Fibroblast of the aortic adventitia (primary cell): ENCODE measurements at regions not wholly inside any gene's neighbourhood (a gene's known extent, or its start where the extent isn't known, plus 50 kb on each side); places are given as distances from the start of the nearest gene placed in this dataset.

Source experiments
- DNase-seq: peaks from one replicate; pipeline ENCODE4 v3.0.0-alpha.2; 2010; ENCODE audit warnings: low read depth
- H3K4me3 ChIP-seq: 2 replicates; pipeline ENCODE4 v1.5.1; 2011; ENCODE audit warnings: low read depth, mild to moderate bottlenecking, control low read depth, low read length, moderate library complexity
- CTCF ChIP-seq: IDR thresholded peaks from 2 replicates; pipeline ENCODE4 v1.5.1; 2011; ENCODE audit warnings: mild to moderate bottlenecking, low read length, control low read depth, inconsistent platforms; ENCODE audit not compliant: insufficient read depth

- TF ChIP-seq CTCF: no peak
- no peak for DNase-seq
- no peak overlapping the region for H3K4me3 ChIP-seq
These were observed 186.6 kb downstream of the SIPA1L2 start for GRCh38 chr1:232443372-232443771.

GRCh38 chr1:232441036-232441411, 188.9 kb downstream of the SIPA1L2 start:
- no peak overlapping the region for H3K4me3 ChIP-seq
- no peak for DNase-seq
- no peak for TF ChIP-seq CTCF

- H3K4me3 ChIP-seq: no peak overlapping the region
- no peak for DNase-seq
- TF ChIP-seq CTCF: no peak
These were observed 189.5 kb downstream of the SIPA1L2 start for GRCh38 chr1:232440325-232441035.

GRCh38 chr1:232439011-232439410, 190.9 kb downstream of the SIPA1L2 start:
- TF ChIP-seq CTCF: no peak
- no peak overlapping the region for H3K4me3 ChIP-seq
- DNase-seq: no peak

GRCh38 chr1:232438476-232438875, 191.5 kb downstream of the SIPA1L2 start:
- TF ChIP-seq CTCF: no peak
- no peak for DNase-seq
- no peak overlapping the region for H3K4me3 ChIP-seq

- no peak overlapping the region for H3K4me3 ChIP-seq
- no peak for TF ChIP-seq CTCF
- DNase-seq: no peak
These were observed 192.4 kb downstream of the SIPA1L2 start for GRCh38 chr1:232437510-232437909.

GRCh38 chr1:232435729-232436128, 194.2 kb downstream of the SIPA1L2 start:
- TF ChIP-seq CTCF: no peak
- DNase-seq: peak; percentile 75
- no peak overlapping the region for H3K4me3 ChIP-seq
